H1 (cell line): ENCODE measurements at regions not wholly inside any gene's neighbourhood (a gene's known extent, or its start where the extent isn't known, plus 50 kb on each side); places are given as distances from the start of the nearest gene placed in this dataset.

Experiments
- CTCF ChIA-PET: fragments of 300-600 bp; sonication (Branson Sonifier 250); formaldehyde crosslinking; loops from one replicate; lab custom pipeline; 2021; ENCODE audit not compliant: partially characterized antibody; lab: Charles Lee
- POLR2A ChIA-PET: fragments of 300-600 bp; sonication (Branson Sonifier 250); formaldehyde crosslinking; loops from one replicate; lab custom pipeline; 2021; ENCODE audit warnings: inconsistent platforms; ENCODE audit not compliant: partially characterized antibody; lab: Charles Lee
- DNase-seq, 2 experiments: peaks; one replicate each; pipeline versions ENCODE4 v3.0.0 to v3.0.0-alpha.2; 2010 to 2022; ENCODE audit warnings: low spot score in 2 of 2, low read depth in 1 of 2, mixed read lengths in 1 of 2
- FAIRE-seq: peaks from 2 replicates; lab custom pipeline; 2011; peaks lifted over from hg19 to GRCh38; lab: Jason Lieb, UNC
- H2AFZ ChIP-seq: 2 replicates; pipeline ENCODE4 v1.8.1; 2012; ENCODE audit warnings: low read length, inconsistent platforms
- H2AK5ac ChIP-seq: 2 replicates; pipeline ENCODE4 v1.6.1; 2013; ENCODE audit warnings: low read depth, low read length
- H2BK120ac ChIP-seq: replicated peaks from 2 replicates; pipeline ENCODE3; 2013; ENCODE audit warnings: low read depth, low read length, inconsistent platforms
- H2BK12ac ChIP-seq: 2 replicates; pipeline ENCODE4 v1.6.1; 2013; ENCODE audit warnings: low read depth, low read length
- H2BK15ac ChIP-seq: 2 replicates; pipeline ENCODE4 v1.6.1; 2013; ENCODE audit warnings: low read length
- H2BK20ac ChIP-seq: 2 replicates; pipeline ENCODE4 v1.6.1; 2013; ENCODE audit warnings: low read length
- H2BK5ac ChIP-seq: 2 replicates; pipeline ENCODE4 v1.6.1; 2013; ENCODE audit warnings: low read depth, low read length
- H3K14ac ChIP-seq: 2 replicates; pipeline ENCODE4 v1.6.1; 2013; ENCODE audit warnings: inconsistent platforms; ENCODE audit not compliant: insufficient read length
- H3K18ac ChIP-seq: 2 replicates; pipeline ENCODE4 v1.6.1; 2013; ENCODE audit warnings: low read length; ENCODE audit errors: extremely low read depth
- H3K23ac ChIP-seq: 2 replicates; pipeline ENCODE4 v1.6.1; 2013; ENCODE audit warnings: inconsistent platforms; ENCODE audit not compliant: insufficient read length
- H3K23me2 ChIP-seq: 2 replicates; pipeline ENCODE4 v1.6.1; 2013; ENCODE audit warnings: low read depth, low read length
- H3K27ac ChIP-seq: 2 replicates; pipeline ENCODE4 v1.6.1; 2011; ENCODE audit warnings: low read depth, low read length, inconsistent platforms
- H3K27me3 ChIP-seq, 4 experiments: replicated peaks in 1 of 4; 1 replicate in 1 of 4; 2 replicates in 3 of 4; pipeline versions ENCODE4 v1.6.1 to v1.8.1; 2011 to 2013; ENCODE audit warnings: low read length in 3 of 4, mild to moderate bottlenecking in 3 of 4, inconsistent platforms in 2 of 4, mixed read lengths in 2 of 4, moderate library complexity in 1 of 4; ENCODE audit not compliant: control insufficient read depth in 3 of 4, insufficient read depth in 3 of 4; ENCODE audit errors: extremely low read depth in 1 of 4
- H3K36me3 ChIP-seq, 4 experiments: 2 replicates each; pipeline versions ENCODE4 v1.6.1 to v1.8.1; 2011 to 2013; ENCODE audit warnings: mild to moderate bottlenecking in 4 of 4, low read length in 3 of 4, moderate library complexity in 2 of 4, control low read depth in 1 of 4, inconsistent platforms in 1 of 4; ENCODE audit not compliant: insufficient read depth in 4 of 4, control insufficient read depth in 2 of 4
- H3K4ac ChIP-seq: replicated peaks from 2 replicates; pipeline ENCODE3; 2013; ENCODE audit warnings: low read length, low read depth, mixed read lengths, inconsistent platforms; ENCODE audit not compliant: insufficient read length
- H3K4me1 ChIP-seq, 4 experiments: replicated peaks in 1 of 4; 1 replicate in 1 of 4; 2 replicates in 3 of 4; pipeline versions ENCODE4 v1.6.1 to v1.8.1; 2011 to 2013; ENCODE audit warnings: low read length in 3 of 4, inconsistent platforms in 2 of 4, mixed read lengths in 1 of 4; ENCODE audit not compliant: insufficient read depth in 4 of 4, control insufficient read depth in 3 of 4
- H3K4me2 ChIP-seq, 2 experiments: 2 replicates each; pipeline versions ENCODE4 v1.6.1 to v1.8.1; 2011 to 2013; ENCODE audit warnings: low read depth in 2 of 2, low read length in 2 of 2, control low read depth in 1 of 2, inconsistent platforms in 1 of 2, mild to moderate bottlenecking in 1 of 2; ENCODE audit not compliant: insufficient read depth in 1 of 2
- H3K4me3 ChIP-seq, 4 experiments: fragments of 200-600, 300-600 bp in 1 of 4; sonication (generic), shearing (Covaris generic), sonication (Bioruptor Twin) in 1 of 4; 2 replicates each; pipeline versions ENCODE4 v1.5.1 to v1.8.1; 2011 to 2016; ENCODE audit warnings: low read length in 4 of 4, low read depth in 3 of 4, control low read depth in 2 of 4, inconsistent platforms in 2 of 4, mild to moderate bottlenecking in 2 of 4, mixed read lengths in 1 of 4, moderate library complexity in 1 of 4; ENCODE audit not compliant: insufficient read depth in 2 of 4; ENCODE audit errors: extremely low read depth in 1 of 4
- H3K56ac ChIP-seq: replicated peaks from 2 replicates; pipeline ENCODE3; 2013; ENCODE audit warnings: low read depth, mild to moderate bottlenecking, mixed read lengths, low read length, inconsistent platforms; ENCODE audit not compliant: insufficient read length
- H3K79me1 ChIP-seq: 2 replicates; pipeline ENCODE4 v1.6.1; 2013; ENCODE audit warnings: low read depth, low read length, control low read depth
- H3K79me2 ChIP-seq, 2 experiments: 2 replicates each; pipeline versions ENCODE4 v1.6.1 to v1.8.1; 2012 to 2013; ENCODE audit warnings: low read length in 2 of 2, mild to moderate bottlenecking in 2 of 2, inconsistent platforms in 1 of 2; ENCODE audit not compliant: insufficient read depth in 2 of 2, control insufficient read depth in 1 of 2
- H3K9ac ChIP-seq, 4 experiments: replicated peaks in 1 of 4; 1 replicate in 1 of 4; 2 replicates in 3 of 4; pipeline versions ENCODE4 v1.6.1 to v1.8.1; 2011 to 2013; ENCODE audit warnings: low read depth in 3 of 4, low read length in 3 of 4, control low read depth in 2 of 4, mild to moderate bottlenecking in 2 of 4, moderate library complexity in 2 of 4, inconsistent platforms in 1 of 4; ENCODE audit errors: extremely low read depth in 1 of 4
- H3K9me3 ChIP-seq, 2 experiments: 2 replicates each; pipeline versions ENCODE4 v1.6.1 to v1.8.1; 2012 to 2013; ENCODE audit warnings: mild to moderate bottlenecking in 2 of 2, moderate library complexity in 2 of 2, control low read depth in 1 of 2, inconsistent platforms in 1 of 2, low read depth in 1 of 2, low read length in 1 of 2, mixed read lengths in 1 of 2; ENCODE audit not compliant: insufficient read depth in 2 of 2
- H4K20me1 ChIP-seq, 2 experiments: replicated peaks in 1 of 2; 2 replicates each; pipeline versions ENCODE3 to v1.8.1; 2011 to 2013; ENCODE audit warnings: inconsistent platforms in 2 of 2, low read length in 2 of 2, mild to moderate bottlenecking in 1 of 2; ENCODE audit not compliant: insufficient read depth in 2 of 2, control insufficient read depth in 1 of 2
- H4K5ac ChIP-seq: 2 replicates; pipeline ENCODE4 v1.6.1; 2013; ENCODE audit warnings: low read length, low read depth, mixed read lengths, inconsistent platforms; ENCODE audit not compliant: insufficient read length
- H4K8ac ChIP-seq: 2 replicates; pipeline ENCODE4 v1.8.0; 2013; ENCODE audit warnings: mild to moderate bottlenecking, moderate library complexity, low read length, inconsistent platforms; ENCODE audit not compliant: insufficient read depth; ENCODE audit errors: extremely low read depth
- H4K91ac ChIP-seq: replicated peaks from 2 replicates; pipeline ENCODE3; 2013; ENCODE audit warnings: low read length, mixed read lengths, inconsistent platforms; ENCODE audit not compliant: insufficient read length
- CHD2 ChIP-seq: IDR thresholded peaks from 2 replicates; pipeline ENCODE4 v1.6.1; 2012; ENCODE audit warnings: low read length, improper control_type of control experiment
- RBBP5 ChIP-seq: IDR thresholded peaks from 2 replicates; pipeline ENCODE4 v1.7.1; 2012; ENCODE audit warnings: low read depth, mild to moderate bottlenecking, inconsistent platforms, low read length, moderate library complexity, borderline replicate concordance
- SIX5 ChIP-seq: IDR thresholded peaks from 2 replicates; pipeline ENCODE4 v1.6.1; 2011; ENCODE audit warnings: mild to moderate bottlenecking, low read depth, low read length
- SP1 ChIP-seq: IDR thresholded peaks from 2 replicates; pipeline ENCODE4 v1.6.1; 2011; ENCODE audit warnings: low read depth, low read length
- SP2 ChIP-seq: IDR thresholded peaks from 2 replicates; pipeline ENCODE4 v1.6.1; 2012; ENCODE audit warnings: mild to moderate bottlenecking, low read length, inconsistent platforms
- USF2 ChIP-seq: IDR thresholded peaks from 2 replicates; pipeline ENCODE4 v1.6.1; 2011; ENCODE audit warnings: low read length, improper control_type of control experiment
- YY1 ChIP-seq: IDR thresholded peaks from 2 replicates; pipeline ENCODE4 v1.6.1; 2011; ENCODE audit warnings: low read depth, mild to moderate bottlenecking, low read length
- WGBS, 2 experiments: shearing (Covaris generic) in 1 of 2; methylation state at CpG; one replicate each; pipeline versions ENCODE4 v1.1.6 to v1.1.7; 2013 to 2015; ENCODE audit warnings: low lambda C conversion rate in 2 of 2, mixed read lengths in 2 of 2, inconsistent platforms in 1 of 2, low coverage in 1 of 2, missing lambda C conversion rate in 1 of 2; ENCODE audit not compliant: insufficient replicate concordance in 2 of 2, insufficient coverage in 1 of 2, insufficient read length in 1 of 2; ENCODE audit errors: extremely low coverage in 1 of 2, missing lambda C conversion rate in 1 of 2; 5-methylcytosine and 5-hydroxymethylcytosine counted together
- TF ChIP-seq, protein P1 (sequence below): IDR thresholded peaks from 2 replicates; pipeline ENCODE4 v1.6.1; 2011; ENCODE audit warnings: low read depth, mild to moderate bottlenecking, low read length; ENCODE audit not compliant: insufficient read depth

DNA sequence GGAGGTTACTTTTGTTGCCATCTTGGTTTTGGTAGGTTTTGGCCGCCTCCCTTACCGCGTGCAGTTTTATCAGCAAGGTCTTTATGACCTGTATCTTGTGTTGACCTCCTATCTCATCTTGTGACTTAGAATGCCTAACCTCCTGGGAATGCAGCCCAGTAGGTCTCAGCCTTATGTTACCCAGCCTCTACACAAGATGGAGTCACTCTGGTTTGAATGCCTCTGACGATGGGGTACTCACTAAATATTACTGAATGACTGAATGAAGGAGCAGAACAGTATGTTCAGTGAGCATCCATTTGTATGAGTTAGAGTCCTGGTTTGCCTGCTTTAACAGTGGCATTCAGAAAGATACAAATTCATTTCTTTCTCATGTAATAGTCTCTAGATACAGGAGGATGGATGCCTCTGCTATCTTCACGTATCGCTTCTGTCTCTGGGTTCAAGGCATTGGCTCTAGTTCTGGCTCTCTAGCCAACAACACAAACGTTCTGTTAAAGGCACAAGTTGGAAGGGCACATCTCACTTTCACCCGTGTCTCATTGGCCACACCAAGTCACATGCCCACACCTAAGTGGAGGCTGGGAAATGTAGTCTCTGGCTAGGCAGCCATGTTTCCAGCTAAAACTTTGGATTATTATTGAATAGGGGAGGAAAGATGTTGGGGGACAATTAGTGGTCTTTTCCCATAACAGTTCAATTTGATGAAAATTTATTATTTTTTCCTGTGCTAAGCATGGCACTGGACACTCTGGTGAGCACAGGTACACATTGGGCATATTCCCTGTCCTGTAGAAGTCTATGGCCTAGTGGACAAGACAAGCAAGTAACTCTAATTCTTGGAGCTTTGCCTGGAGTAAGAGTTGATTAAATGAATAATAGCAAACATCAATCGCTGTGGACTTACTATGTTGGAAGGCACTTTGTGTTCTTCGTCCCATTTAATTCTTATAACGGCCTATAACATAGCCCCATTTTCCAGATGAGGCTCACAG lies 75.2 kb upstream of the RPH3A start:
- Histone ChIP-seq H3K18ac (no peak overlapping the region), H3K79me2 (no peaks in the 10 kb centered on the region), H3K4ac (no peak overlapping the region), H2BK12ac (no peak overlapping the region), H3K23me2 (no peaks in the 10 kb centered on the region), H2BK20ac (no peak overlapping the region), H2AK5ac (no peak overlapping the region), H3K27me3 (no peaks in the 10 kb centered on the region), H3K36me3 (no peaks in the 10 kb centered on the region; a peak in 1 of 8 replicates), H2BK5ac (no peak overlapping the region), H4K8ac (no peak overlapping the region), H2AFZ (peak overlapping the region; percentile 100), H3K79me1 (no peaks in the 10 kb centered on the region), H3K4me3 (no peak overlapping the region), H4K91ac (no peak overlapping the region), H3K23ac (no peak overlapping the region), H3K14ac (no peak overlapping the region), H3K9me3 (no peaks in the 10 kb centered on the region), H4K20me1 (no peaks in the 10 kb centered on the region), H4K5ac (no peak overlapping the region), H3K9ac (no peak overlapping the region), H2BK120ac (no peak overlapping the region), H2BK15ac (no peak overlapping the region), H3K4me2 (peak overlapping the region in 1 of 2 experiments; percentile 17; a peak in 1 of 4 replicates), H3K4me1 (peaks cover 0 to 3% (median 0%) of the 10 kb centered on the region in 4 experiments; a peak in 1 of 7 replicates), H3K56ac (no peak overlapping the region), H3K27ac (no peak overlapping the region)
- peak; percentile 92 for TF ChIP-seq SIX5
- TF ChIP-seq SP1, result 0 out of 2 replicates have a peak, but pooled peaks have one; percentile 62
- peak; percentile 75 for TF ChIP-seq CHD2
- no peak for TF ChIP-seq SP2
- TF ChIP-seq YY1, result peak; percentile 98
- peak; percentile 96 for TF ChIP-seq USF2
- no peak for TF ChIP-seq RBBP5
- TF ChIP-seq, protein P1, sequence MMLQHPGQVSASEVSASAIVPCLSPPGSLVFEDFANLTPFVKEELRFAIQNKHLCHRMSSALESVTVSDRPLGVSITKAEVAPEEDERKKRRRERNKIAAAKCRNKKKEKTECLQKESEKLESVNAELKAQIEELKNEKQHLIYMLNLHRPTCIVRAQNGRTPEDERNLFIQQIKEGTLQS, result peak; percentile 86
- POLR2A ChIA-PET, result interaction anchor here (0.6 kb wide), 1 partner anchor 101 kb away, joined by 3 read pairs; no protein-coding TSS in a partner anchor
- DNase-seq (peak in 1 of 2 experiments; percentile 60), FAIRE-seq (peak; percentile 94)
- CTCF ChIA-PET, result interaction anchor here (1.0 kb wide), 1 partner anchor 9 kb away, joined by 4 read pairs; no protein-coding TSS in a partner anchor
- WGBS, 2 experiments, result 82% methylated on average over 11 of the region's 11 CpGs; no CpG with 5 or more reads in 1 of the 2 experiments
